ENCODE measurements at regions not wholly inside any gene's neighbourhood (a gene's known extent, or its start where the extent isn't known, plus 50 kb on each side); places are given as distances from the start of the nearest gene placed in this dataset.

DNA sequence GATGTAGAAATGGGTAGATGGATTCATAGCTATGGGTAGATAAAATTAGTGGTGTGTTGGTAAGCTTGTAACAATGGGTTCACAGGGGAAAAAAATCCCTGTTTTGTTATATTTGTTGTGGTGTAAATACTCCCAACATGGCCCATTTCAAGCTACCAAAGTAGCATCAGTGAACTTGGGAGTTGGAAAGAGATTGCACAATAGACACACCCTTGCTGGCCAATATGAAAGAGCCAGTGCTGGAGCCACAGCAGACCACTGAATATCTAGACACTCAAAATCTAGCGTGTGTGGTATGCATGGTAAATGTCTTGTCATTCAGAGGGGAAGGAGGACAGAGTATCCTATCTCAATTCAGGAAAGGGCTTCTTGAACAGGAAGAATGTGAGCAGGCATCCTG is 565.1 kb upstream of the SALL1 start:
- POLR2A ChIA-PET: no interaction called here
- no peaks in the 10 kb centered on the region for H3K79me2 ChIP-seq (ENCODE audit: control insufficient read depth, insufficient read depth, low read length)
- H2AFZ ChIP-seq (ENCODE audit: low read depth, low read length): no peak overlapping the region
- H3K9me3 ChIP-seq (replicated peaks; ENCODE audit: control insufficient read depth, insufficient read depth, low read length): no peaks in the 10 kb centered on the region
- H3K4me3 ChIP-seq (replicated peaks in 1 of 3; ENCODE audit: insufficient read depth in 1 of 3, low read depth in 1 of 3, low read length in 3 of 3): no peak overlapping the region
- H3K27me3 ChIP-seq (ENCODE audit: control insufficient read depth in 2 of 2, insufficient read depth in 2 of 2, low read length in 2 of 2): no peaks in the 10 kb centered on the region
- no peaks in the 10 kb centered on the region for H3K36me3 ChIP-seq (ENCODE audit: control insufficient read depth in 2 of 2, extremely low read depth in 1 of 2, insufficient read depth in 2 of 2, low read length in 2 of 2)
- dilution Hi-C loops (cut with MboI; ENCODE audit: extremely low pct_ligation_motif_present, low sequenced_read_pairs): no loop called here
- H3K27ac ChIP-seq (ENCODE audit: insufficient read depth, low read depth, low read length): no peak overlapping the region
- no peak overlapping the region for H3K9ac ChIP-seq (replicated peaks; ENCODE audit: extremely low read depth, insufficient read depth, low read length)
- H4K20me1 ChIP-seq (replicated peaks; ENCODE audit: control insufficient read depth, extremely low read depth, insufficient read depth, low read length): no peaks in the 10 kb centered on the region
- CTCF ChIA-PET: no interaction called here
- H3K9me1 ChIP-seq (replicated peaks; ENCODE audit: control insufficient read depth, extremely low read depth, insufficient read depth, low read length): no peaks in the 10 kb centered on the region
- BruUV-seq (replicated peaks): no TSS peak
- DNase-seq (ENCODE audit: low read depth, low spot score) (no peak), FAIRE-seq (no peak)
- no peak for TF ChIP-seq EZH2 (IDR thresholded peaks at IDR 0.05; ENCODE audit: borderline replicate concordance, low read depth, low read length, severe bottlenecking)
- H3K4me1 ChIP-seq (ENCODE audit: control insufficient read depth, extremely low read depth, insufficient read depth, low read length): no peaks in the 10 kb centered on the region
- intact Hi-C loops (cut with micrococcal nuclease): no loop called here
- no peak overlapping the region for H3K4me2 ChIP-seq (ENCODE audit: insufficient read depth, low read length)

DNA sequence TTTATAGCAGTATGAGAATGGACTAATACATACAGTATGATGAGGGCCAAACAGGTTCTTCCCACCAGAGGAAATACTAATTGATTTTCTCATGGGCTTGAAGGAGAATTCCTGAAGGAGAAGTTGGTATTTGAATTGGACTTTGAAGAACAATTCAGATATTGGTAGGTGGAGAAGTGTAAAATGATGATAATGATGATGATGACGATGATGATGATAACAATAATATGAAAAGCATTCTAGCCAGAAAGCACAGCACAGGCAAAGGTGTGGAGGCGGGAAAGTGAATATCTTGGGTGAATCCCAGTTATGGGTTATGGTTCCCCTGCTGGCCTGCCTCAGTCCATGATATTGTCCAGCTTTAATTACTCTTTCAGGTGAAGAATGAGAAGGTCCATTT is 562.4 kb upstream of the SALL1 start:
- TF ChIP-seq GATA2 (IDR thresholded peaks at IDR 0.05; ENCODE audit: insufficient read depth, insufficient read length, low read depth, low read length) (no peak), FOS (IDR thresholded peaks at IDR 0.05; ENCODE audit: borderline replicate concordance, insufficient read depth, low read length) (no peak), MYC (IDR thresholded peaks at IDR 0.05; ENCODE audit: low read depth, low read length) (no peak), POLR2A (IDR thresholded peaks at IDR 0.05; ENCODE audit: low read depth, low read length) (no peak), POLR2AphosphoS5 (IDR thresholded peaks at IDR 0.05; ENCODE audit: insufficient read depth, low read depth, low read length) (no peak), EZH2 (IDR thresholded peaks at IDR 0.05; ENCODE audit: borderline replicate concordance, low read depth, low read length, severe bottlenecking) (no peak), JUN (IDR thresholded peaks at IDR 0.05; ENCODE audit: borderline replicate concordance, insufficient read depth, insufficient read length, low read depth) (no peak)
- TF ChIP-seq, protein P1, sequence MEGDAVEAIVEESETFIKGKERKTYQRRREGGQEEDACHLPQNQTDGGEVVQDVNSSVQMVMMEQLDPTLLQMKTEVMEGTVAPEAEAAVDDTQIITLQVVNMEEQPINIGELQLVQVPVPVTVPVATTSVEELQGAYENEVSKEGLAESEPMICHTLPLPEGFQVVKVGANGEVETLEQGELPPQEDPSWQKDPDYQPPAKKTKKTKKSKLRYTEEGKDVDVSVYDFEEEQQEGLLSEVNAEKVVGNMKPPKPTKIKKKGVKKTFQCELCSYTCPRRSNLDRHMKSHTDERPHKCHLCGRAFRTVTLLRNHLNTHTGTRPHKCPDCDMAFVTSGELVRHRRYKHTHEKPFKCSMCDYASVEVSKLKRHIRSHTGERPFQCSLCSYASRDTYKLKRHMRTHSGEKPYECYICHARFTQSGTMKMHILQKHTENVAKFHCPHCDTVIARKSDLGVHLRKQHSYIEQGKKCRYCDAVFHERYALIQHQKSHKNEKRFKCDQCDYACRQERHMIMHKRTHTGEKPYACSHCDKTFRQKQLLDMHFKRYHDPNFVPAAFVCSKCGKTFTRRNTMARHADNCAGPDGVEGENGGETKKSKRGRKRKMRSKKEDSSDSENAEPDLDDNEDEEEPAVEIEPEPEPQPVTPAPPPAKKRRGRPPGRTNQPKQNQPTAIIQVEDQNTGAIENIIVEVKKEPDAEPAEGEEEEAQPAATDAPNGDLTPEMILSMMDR (IDR thresholded peaks at IDR 0.05; ENCODE audit: extremely low read depth in 1 of 2, insufficient read depth in 1 of 2, low read depth in 1 of 2, low read length in 2 of 2): no peak
- TF ChIP-seq, protein P2, sequence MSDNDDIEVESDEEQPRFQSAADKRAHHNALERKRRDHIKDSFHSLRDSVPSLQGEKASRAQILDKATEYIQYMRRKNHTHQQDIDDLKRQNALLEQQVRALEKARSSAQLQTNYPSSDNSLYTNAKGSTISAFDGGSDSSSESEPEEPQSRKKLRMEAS (IDR thresholded peaks at IDR 0.05; ENCODE audit: insufficient read depth, insufficient read length): no peak
- no peak overlapping the region for H3K27ac ChIP-seq (ENCODE audit: insufficient read depth, low read depth, low read length)
- dilution Hi-C loops (cut with MboI; ENCODE audit: extremely low pct_ligation_motif_present, low sequenced_read_pairs): no loop called here
- no peaks in the 10 kb centered on the region for H3K79me2 ChIP-seq (ENCODE audit: control insufficient read depth, insufficient read depth, low read length)
- H2AFZ ChIP-seq (ENCODE audit: low read depth, low read length): no peak overlapping the region
- POLR2A ChIA-PET: no interaction called here
- DNase-seq (ENCODE audit: low read depth, low spot score) (no peak), FAIRE-seq (no peak)
- intact Hi-C loops (cut with micrococcal nuclease): no loop called here
- H3K4me3 ChIP-seq (replicated peaks in 1 of 3; ENCODE audit: insufficient read depth in 1 of 3, low read depth in 1 of 3, low read length in 3 of 3): no peak overlapping the region
- H4K20me1 ChIP-seq (replicated peaks; ENCODE audit: control insufficient read depth, extremely low read depth, insufficient read depth, low read length): no peaks in the 10 kb centered on the region
- H3K36me3 ChIP-seq (ENCODE audit: control insufficient read depth in 2 of 2, extremely low read depth in 1 of 2, insufficient read depth in 2 of 2, low read length in 2 of 2): no peaks in the 10 kb centered on the region
- no TSS peak for BruUV-seq (replicated peaks)
- H3K4me1 ChIP-seq (ENCODE audit: control insufficient read depth, extremely low read depth, insufficient read depth, low read length): no peaks in the 10 kb centered on the region
- CTCF ChIA-PET: no interaction called here
- no peaks in the 10 kb centered on the region for H3K27me3 ChIP-seq (ENCODE audit: control insufficient read depth in 2 of 2, insufficient read depth in 2 of 2, low read length in 2 of 2)
- H3K9me3 ChIP-seq (replicated peaks; ENCODE audit: control insufficient read depth, insufficient read depth, low read length): no peaks in the 10 kb centered on the region
- H3K9ac ChIP-seq (replicated peaks; ENCODE audit: extremely low read depth, insufficient read depth, low read length): no peak overlapping the region
- no peak overlapping the region for H3K4me2 ChIP-seq (ENCODE audit: insufficient read depth, low read length)
- H3K9me1 ChIP-seq (replicated peaks; ENCODE audit: control insufficient read depth, extremely low read depth, insufficient read depth, low read length): no peaks in the 10 kb centered on the region

Measured in endothelial cell of umbilical vein (primary cell).